ENCODE measurements at regions not wholly inside any gene's neighbourhood (a gene's known extent, or its start where the extent isn't known, plus 50 kb on each side); places are given as distances from the start of the nearest gene placed in this dataset.
"Not testable (repeated sequence)": the region's sequence is repeated elsewhere in the genome, so short reads cannot be mapped to it uniquely, and the experiment has no call there.

GRCh38 chr5:92544596-92544995 is 1036.4 kb downstream of the NR2F1-AS1 start:
- WGBS, 2 donors = 91% methylated on average over 1 of the region's 1 CpG
- intact Hi-C loops (cut with DNase I) = no loop called here
- Histone ChIP-seq H3K36me3 (no peaks in the 10 kb centered on the region), H3K27me3 (no peaks in the 10 kb centered on the region), H3K9me3 (no peaks in the 10 kb centered on the region), H3K27ac (no peak overlapping the region), H3K4me3 (replicated peaks in 1 of 3) (no peak overlapping the region), H3K4me1 (no peaks in the 10 kb centered on the region)
- no peak for TF ChIP-seq POLR2A (IDR thresholded peaks at IDR 0.05)
- TF ChIP-seq, protein P1, sequence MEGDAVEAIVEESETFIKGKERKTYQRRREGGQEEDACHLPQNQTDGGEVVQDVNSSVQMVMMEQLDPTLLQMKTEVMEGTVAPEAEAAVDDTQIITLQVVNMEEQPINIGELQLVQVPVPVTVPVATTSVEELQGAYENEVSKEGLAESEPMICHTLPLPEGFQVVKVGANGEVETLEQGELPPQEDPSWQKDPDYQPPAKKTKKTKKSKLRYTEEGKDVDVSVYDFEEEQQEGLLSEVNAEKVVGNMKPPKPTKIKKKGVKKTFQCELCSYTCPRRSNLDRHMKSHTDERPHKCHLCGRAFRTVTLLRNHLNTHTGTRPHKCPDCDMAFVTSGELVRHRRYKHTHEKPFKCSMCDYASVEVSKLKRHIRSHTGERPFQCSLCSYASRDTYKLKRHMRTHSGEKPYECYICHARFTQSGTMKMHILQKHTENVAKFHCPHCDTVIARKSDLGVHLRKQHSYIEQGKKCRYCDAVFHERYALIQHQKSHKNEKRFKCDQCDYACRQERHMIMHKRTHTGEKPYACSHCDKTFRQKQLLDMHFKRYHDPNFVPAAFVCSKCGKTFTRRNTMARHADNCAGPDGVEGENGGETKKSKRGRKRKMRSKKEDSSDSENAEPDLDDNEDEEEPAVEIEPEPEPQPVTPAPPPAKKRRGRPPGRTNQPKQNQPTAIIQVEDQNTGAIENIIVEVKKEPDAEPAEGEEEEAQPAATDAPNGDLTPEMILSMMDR (IDR thresholded peaks at IDR 0.05) = no peak
- DNase-seq = no peak

DNA sequence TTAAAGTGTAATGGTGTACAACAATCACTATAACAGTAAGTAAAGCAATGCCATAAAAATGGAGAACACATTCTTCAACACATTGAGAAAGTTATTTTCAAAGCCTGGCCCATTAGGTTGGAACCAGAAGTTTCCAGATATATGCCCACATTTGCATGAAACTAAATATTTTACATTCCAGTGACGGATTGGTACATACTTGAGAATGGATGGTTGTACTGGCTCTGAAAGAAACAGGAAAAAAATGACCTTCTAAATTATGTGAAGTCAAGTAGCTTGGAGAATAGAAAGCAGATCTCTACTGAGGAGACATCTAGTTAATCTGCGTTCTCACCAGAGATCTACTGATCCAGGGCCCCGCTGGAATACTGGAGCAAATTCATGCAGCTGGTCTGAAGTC is 1037.0 kb downstream of the NR2F1-AS1 start:
- DNase-seq = no peak
- Histone ChIP-seq H3K4me3 (replicated peaks in 1 of 3) (no peak overlapping the region), H3K4me1 (no peaks in the 10 kb centered on the region), H3K27me3 (no peaks in the 10 kb centered on the region), H3K27ac (no peak overlapping the region), H3K36me3 (no peaks in the 10 kb centered on the region), H3K9me3 (no peaks in the 10 kb centered on the region)
- TF ChIP-seq POLR2A (IDR thresholded peaks at IDR 0.05) = no peak
- TF ChIP-seq, protein P1 (IDR thresholded peaks at IDR 0.05) = no peak
- intact Hi-C loops (cut with DNase I) = no loop called here
- 72 to 74% methylated on average over 3 of the region's 3 CpGs for WGBS, 2 donors

GRCh38 chr5:92543201-92543600 is 1037.8 kb downstream of the NR2F1-AS1 start:
- Histone ChIP-seq H3K36me3 (no peaks in the 10 kb centered on the region), H3K27ac (no peak overlapping the region), H3K9me3 (no peaks in the 10 kb centered on the region), H3K27me3 (no peaks in the 10 kb centered on the region), H3K4me1 (no peaks in the 10 kb centered on the region), H3K4me3 (replicated peaks in 1 of 3) (no peak overlapping the region)
- TF ChIP-seq POLR2A (IDR thresholded peaks at IDR 0.05) = no peak
- TF ChIP-seq, protein P1 (IDR thresholded peaks at IDR 0.05) = no peak
- DNase-seq = no peak
- intact Hi-C loops (cut with DNase I) = no loop called here

DNA sequence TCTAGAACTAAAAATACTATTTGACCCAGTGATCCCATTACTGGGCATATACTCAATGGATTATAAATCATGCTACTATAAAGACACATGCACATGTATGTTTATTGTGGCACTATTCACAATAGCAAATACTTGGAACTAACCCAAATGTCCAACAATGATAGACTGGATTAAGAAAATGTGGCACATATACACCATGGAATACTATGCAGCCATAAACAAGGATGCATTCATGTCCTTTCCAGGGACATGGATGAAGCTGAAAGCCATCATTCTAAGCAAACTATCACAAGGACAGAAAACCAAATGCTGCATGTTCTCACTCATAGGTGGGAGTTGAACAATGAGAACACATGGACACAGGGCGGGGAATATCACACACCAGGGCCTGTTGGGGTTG is 1039.0 kb downstream of the NR2F1-AS1 start:
- DNase-seq; H3K27ac ChIP-seq; H3K4me3 ChIP-seq (replicated peaks in 1 of 3); intact Hi-C loops (cut with DNase I); H3K36me3 ChIP-seq; H3K9me3 ChIP-seq; H3K27me3 ChIP-seq; H3K4me1 ChIP-seq: not testable (repeated sequence)
- WGBS, 2 donors = 95 to 97% methylated on average over 1 of the region's 1 CpG

- no peaks in the 10 kb centered on the region for H3K9me3 ChIP-seq
- 90 to 92% methylated on average over 4 of the region's 4 CpGs for WGBS, 2 donors
- no peaks in the 10 kb centered on the region for H3K27me3 ChIP-seq
- no peak for DNase-seq
- H3K4me3 ChIP-seq (replicated peaks in 1 of 3) = no peak overlapping the region
- no peaks in the 10 kb centered on the region for H3K4me1 ChIP-seq
- intact Hi-C loops (cut with DNase I) = no loop called here
- H3K36me3 ChIP-seq = no peaks in the 10 kb centered on the region
- TF ChIP-seq, protein P1 (IDR thresholded peaks at IDR 0.05) = no peak
- TF ChIP-seq POLR2A (IDR thresholded peaks at IDR 0.05) = no peak
- H3K27ac ChIP-seq = no peak overlapping the region
Measured at GRCh38 chr5:92527311-92528078, 1053.5 kb downstream of the NR2F1-AS1 start.

Data from thyroid gland (tissue), 4 donors.